HCT116 (cell line): ENCODE measurements at regions not wholly inside any gene's neighbourhood (a gene's known extent, or its start where the extent isn't known, plus 50 kb on each side); places are given as distances from the start of the nearest gene placed in this dataset.

Experiments
- ATAC-seq: fragments of 200-7000 bp; cut with Tn5 transposase; 2 replicates; pipeline ENCODE4 v1.9.1; 2020; ENCODE audit warnings: mild to moderate bottlenecking, moderate library complexity
- BruUV-seq: library from RNA; stranded (reverse); fragments of 400-500 nt; replicated peaks from 2 replicates; lab custom pipeline; 2021; lab: Mats Ljungman, UMichigan
- CTCF ChIA-PET: fragments of 300-600 bp; sonication (Branson Sonifier 250); formaldehyde crosslinking; loops from one replicate; lab custom pipeline; 2021; ENCODE audit warnings: antibody characterized with exemption; lab: Charles Lee
- POLR2A ChIA-PET: fragments of 300-600, 350-600 bp; sonication (Branson Sonifier 250); formaldehyde crosslinking; loops from one replicate; lab custom pipeline; 2021; ENCODE audit warnings: antibody characterized with exemption; lab: Charles Lee
- RAD21 ChIA-PET, 2 experiments: fragments of 300-600 bp; sonication (Branson Sonifier 250); formaldehyde crosslinking; loops; one replicate each; lab custom pipeline; 2023; ENCODE audit warnings: low total read pairs in 2 of 2; ENCODE audit not compliant: uncharacterized antibody in 2 of 2, unreplicated experiment in 2 of 2, low non-redundant PET in 1 of 2; lab: Charles Lee
- DNase-seq: peaks from one replicate; pipeline ENCODE4 v3.0.0-alpha.2; 2010; ENCODE audit warnings: low read depth, low spot score
- H2AFZ ChIP-seq: fragments of 200-600 bp; shearing (Covaris generic), sonication (generic); 2 replicates; pipeline ENCODE4 v1.6.1; 2017; ENCODE audit warnings: low read depth, mixed run types, mixed read lengths, antibody characterized with exemption, low read length; ENCODE audit not compliant: poor library complexity, severe bottlenecking
- H3K27ac ChIP-seq: 2 replicates; pipeline ENCODE4 v1.5.1; 2012; ENCODE audit warnings: low read depth, low read length
- H3K27me3 ChIP-seq: fragments of 200-600 bp; sonication (generic); 2 replicates; pipeline ENCODE4 v1.6.1; 2016; ENCODE audit warnings: mixed run types, low read length, mixed read lengths; ENCODE audit not compliant: insufficient read depth
- H3K36me3 ChIP-seq, 2 experiments: fragments of 200-500 bp in 1 of 2; fragments of 200-600 bp in 1 of 2; sonication (Bioruptor generic) in 1 of 2; sonication (generic) in 1 of 2; 2 replicates each; pipeline versions ENCODE4 v1.5.1 to v1.6.1; 2014 to 2016; ENCODE audit warnings: low read length in 2 of 2, inconsistent platforms in 1 of 2, mixed read lengths in 1 of 2, mixed run types in 1 of 2; ENCODE audit not compliant: insufficient read depth in 2 of 2, control insufficient read depth in 1 of 2
- H3K4me1 ChIP-seq, 2 experiments: fragments of 200-600 bp in 1 of 2; sonication (generic) in 1 of 2; 2 replicates each; pipeline versions ENCODE4 v1.5.1 to v1.6.1; 2012 to 2017; ENCODE audit warnings: low read length in 2 of 2, inconsistent platforms in 1 of 2, mild to moderate bottlenecking in 1 of 2, mixed read lengths in 1 of 2, mixed run types in 1 of 2, moderate library complexity in 1 of 2; ENCODE audit not compliant: insufficient read depth in 2 of 2, control insufficient read depth in 1 of 2
- H3K4me2 ChIP-seq: fragments of 200-600 bp; sonication (generic); 2 replicates; pipeline ENCODE4 v1.6.1; 2017; ENCODE audit warnings: mixed run types, low read length, mixed read lengths
- H3K4me3 ChIP-seq, 2 experiments: fragments of 200-600 bp in 1 of 2; sonication (generic) in 1 of 2; replicated peaks in 1 of 2; 2 replicates each; pipeline ENCODE4 v1.5.1; 2011 to 2016; ENCODE audit warnings: low read length in 2 of 2, control low read depth in 1 of 2, low read depth in 1 of 2, mild to moderate bottlenecking in 1 of 2, mixed read lengths in 1 of 2, mixed run types in 1 of 2
- H3K79me2 ChIP-seq: fragments of 200-600 bp; sonication (generic); 2 replicates; pipeline ENCODE4 v1.6.1; 2017; ENCODE audit warnings: mild to moderate bottlenecking, mixed run types, low read length, moderate library complexity, mixed read lengths; ENCODE audit not compliant: insufficient read depth
- H3K9ac ChIP-seq: fragments of 200-600 bp; sonication (generic); 2 replicates; pipeline ENCODE4 v1.6.1; 2016; ENCODE audit warnings: low read length, mixed read lengths
- H3K9me2 ChIP-seq: fragments of 200-600 bp; sonication (generic), shearing (Covaris generic); 2 replicates; pipeline ENCODE4 v1.6.1; 2017; ENCODE audit warnings: mixed run types, mild to moderate bottlenecking, moderate library complexity; ENCODE audit not compliant: insufficient read depth
- H3K9me3 ChIP-seq, 2 experiments: fragments of 200-500 bp in 1 of 2; fragments of 200-600 bp in 1 of 2; sonication (Bioruptor generic) in 1 of 2; sonication (generic) in 1 of 2; 2 replicates each; pipeline ENCODE4 v1.6.1; 2014 to 2017; ENCODE audit warnings: low read length in 2 of 2, mixed read lengths in 2 of 2, inconsistent platforms in 1 of 2, low read depth in 1 of 2, mild to moderate bottlenecking in 1 of 2, mixed run types in 1 of 2, moderate library complexity in 1 of 2; ENCODE audit not compliant: control insufficient read depth in 1 of 2, insufficient read depth in 1 of 2
- H4K20me1 ChIP-seq: fragments of 200-600 bp; sonication (generic), shearing (Covaris generic); 2 replicates; pipeline ENCODE4 v1.6.1; 2017; ENCODE audit warnings: mixed run types, mild to moderate bottlenecking, moderate library complexity; ENCODE audit not compliant: insufficient read depth
- CBX3 ChIP-seq: IDR thresholded peaks from 2 replicates; pipeline ENCODE4 v1.6.1; 2012; ENCODE audit warnings: low read depth
- EGR1 ChIP-seq: IDR thresholded peaks from 2 replicates; pipeline ENCODE4 v1.6.1; 2012; ENCODE audit warnings: low read depth
- EZH2 ChIP-seq: fragments of 200-600 bp; sonication (generic); IDR thresholded peaks from 2 replicates; pipeline ENCODE4 v1.6.1; 2017; ENCODE audit warnings: antibody characterized with exemption, mixed run types
- FOSL1 ChIP-seq: IDR thresholded peaks from 2 replicates; pipeline ENCODE4 v1.6.1; 2012; ENCODE audit warnings: low read depth
- POLR2AphosphoS5 ChIP-seq: IDR thresholded peaks from 2 replicates; pipeline ENCODE4 v1.6.1; 2011; ENCODE audit warnings: mild to moderate bottlenecking, low read depth, low read length, moderate library complexity
- RAD21 ChIP-seq: IDR thresholded peaks from 2 replicates; pipeline ENCODE4 v1.6.1; 2012; ENCODE audit warnings: low read depth, mild to moderate bottlenecking
- REST ChIP-seq: IDR thresholded peaks from 2 replicates; pipeline ENCODE4 v1.6.1; 2012; ENCODE audit warnings: low read depth
- SIN3A ChIP-seq: IDR thresholded peaks from 2 replicates; pipeline ENCODE4 v1.6.1; 2012; ENCODE audit warnings: low read depth
- SP1 ChIP-seq: IDR thresholded peaks from 2 replicates; pipeline ENCODE4 v1.6.1; 2012; ENCODE audit warnings: low read depth
- TCF7L2 ChIP-seq: IDR thresholded peaks from 2 replicates; pipeline ENCODE4 v1.7.0; 2011; ENCODE audit warnings: borderline replicate concordance, inconsistent platforms; ENCODE audit not compliant: insufficient read depth, insufficient read length; ENCODE audit errors: extremely low read depth
- YY1 ChIP-seq: IDR thresholded peaks from 2 replicates; pipeline ENCODE4 v1.6.1; 2011; ENCODE audit warnings: low read length, low read depth, moderate library complexity, mild to moderate bottlenecking; ENCODE audit not compliant: insufficient replicate concordance; ENCODE audit errors: extremely low read depth
- intact Hi-C: fragments of 100-400 bp; cut with micrococcal nuclease; formaldehyde crosslinking; loops from 2 replicates; pipeline ENCODE4 v1.10.0; 2022
- TF ChIP-seq, protein P1 (sequence below): IDR thresholded peaks from 2 replicates; pipeline ENCODE4 v1.6.1; 2012
- TF ChIP-seq, protein P2 (sequence below): IDR thresholded peaks from 2 replicates; pipeline ENCODE4 v1.6.1; 2012
- TF ChIP-seq, protein P3 (sequence below): IDR thresholded peaks from 2 replicates; pipeline ENCODE4 v1.6.1; 2011; ENCODE audit warnings: mild to moderate bottlenecking, low read length, moderate library complexity; ENCODE audit not compliant: insufficient replicate concordance; ENCODE audit errors: extremely low read depth

GRCh38 chr7:37541810-37542443 lies 93.3 kb upstream of the ELMO1 start:
- Histone ChIP-seq H3K9me2 (no peaks in the 10 kb centered on the region), H2AFZ (no peak overlapping the region), H3K9ac (no peak overlapping the region), H3K27ac (no peak overlapping the region), H3K79me2 (no peaks in the 10 kb centered on the region), H3K4me3 (no peak overlapping the region), H3K27me3 (no peaks in the 10 kb centered on the region; the same call in 1 of the 2 replicates), H3K4me1 (no peaks in the 10 kb centered on the region), H4K20me1 (no peaks in the 10 kb centered on the region), H3K4me2 (no peak overlapping the region), H3K36me3 (no peaks in the 10 kb centered on the region), H3K9me3 (no peaks in the 10 kb centered on the region)
- RAD21 ChIA-PET: no interaction called here
- TF ChIP-seq, protein P1, sequence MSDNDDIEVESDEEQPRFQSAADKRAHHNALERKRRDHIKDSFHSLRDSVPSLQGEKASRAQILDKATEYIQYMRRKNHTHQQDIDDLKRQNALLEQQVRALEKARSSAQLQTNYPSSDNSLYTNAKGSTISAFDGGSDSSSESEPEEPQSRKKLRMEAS: no peak
- TF ChIP-seq EZH2 (no peak), FOSL1 (no peak), SIN3A (no peak), TCF7L2 (no peak), SP1 (no peak), POLR2AphosphoS5 (no peak), EGR1 (no peak), YY1 (no peak), REST (no peak), CBX3 (no peak), RAD21 (no peak)
- TF ChIP-seq, protein P2, sequence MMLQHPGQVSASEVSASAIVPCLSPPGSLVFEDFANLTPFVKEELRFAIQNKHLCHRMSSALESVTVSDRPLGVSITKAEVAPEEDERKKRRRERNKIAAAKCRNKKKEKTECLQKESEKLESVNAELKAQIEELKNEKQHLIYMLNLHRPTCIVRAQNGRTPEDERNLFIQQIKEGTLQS: no peak
- TF ChIP-seq, protein P3, sequence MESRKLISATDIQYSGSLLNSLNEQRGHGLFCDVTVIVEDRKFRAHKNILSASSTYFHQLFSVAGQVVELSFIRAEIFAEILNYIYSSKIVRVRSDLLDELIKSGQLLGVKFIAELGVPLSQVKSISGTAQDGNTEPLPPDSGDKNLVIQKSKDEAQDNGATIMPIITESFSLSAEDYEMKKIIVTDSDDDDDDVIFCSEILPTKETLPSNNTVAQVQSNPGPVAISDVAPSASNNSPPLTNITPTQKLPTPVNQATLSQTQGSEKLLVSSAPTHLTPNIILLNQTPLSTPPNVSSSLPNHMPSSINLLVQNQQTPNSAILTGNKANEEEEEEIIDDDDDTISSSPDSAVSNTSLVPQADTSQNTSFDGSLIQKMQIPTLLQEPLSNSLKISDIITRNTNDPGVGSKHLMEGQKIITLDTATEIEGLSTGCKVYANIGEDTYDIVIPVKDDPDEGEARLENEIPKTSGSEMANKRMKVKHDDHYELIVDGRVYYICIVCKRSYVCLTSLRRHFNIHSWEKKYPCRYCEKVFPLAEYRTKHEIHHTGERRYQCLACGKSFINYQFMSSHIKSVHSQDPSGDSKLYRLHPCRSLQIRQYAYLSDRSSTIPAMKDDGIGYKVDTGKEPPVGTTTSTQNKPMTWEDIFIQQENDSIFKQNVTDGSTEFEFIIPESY: no peak
- intact Hi-C loops: no loop called here
- no peak for ATAC-seq
- no TSS peak for BruUV-seq
- POLR2A ChIA-PET: no interaction called here
- CTCF ChIA-PET: no interaction called here
- no peak for DNase-seq
